GM12875 (cell line): ENCODE measurements at regions not wholly inside any gene's neighbourhood (a gene's known extent, or its start where the extent isn't known, plus 50 kb on each side); places are given as distances from the start of the nearest gene placed in this dataset.

ENCODE experiments used
- H3K4me3 ChIP-seq: one replicate; pipeline ENCODE4 v1.5.1; 2011; ENCODE audit warnings: low read depth, low read length, control low read depth
- CTCF ChIP-seq: IDR thresholded peaks from 2 replicates; pipeline ENCODE4 v1.5.1; 2011; ENCODE audit warnings: low read depth, mild to moderate bottlenecking, control low read depth, inconsistent platforms, low read length, moderate library complexity, borderline replicate concordance; ENCODE audit not compliant: insufficient read depth

GRCh38 chr15:47929138-47929803 is 191.5 kb upstream of the SLC24A5 start:
- no peak overlapping the region for H3K4me3 ChIP-seq
- TF ChIP-seq CTCF: no peak

- no peak overlapping the region for H3K4me3 ChIP-seq
- TF ChIP-seq CTCF: no peak
Measured at GRCh38 chr15:47932261-47932660, 188.5 kb upstream of the SLC24A5 start.

GRCh38 chr15:47932951-47933641 is 187.7 kb upstream of the SLC24A5 start:
- H3K4me3 ChIP-seq: no peak overlapping the region
- no peak for TF ChIP-seq CTCF

- H3K4me3 ChIP-seq: no peak overlapping the region
- TF ChIP-seq CTCF: no peak
Measured at GRCh38 chr15:47933865-47934264, 186.9 kb upstream of the SLC24A5 start.

GRCh38 chr15:47934342-47934741 is 186.4 kb upstream of the SLC24A5 start:
- H3K4me3 ChIP-seq: no peak overlapping the region
- TF ChIP-seq CTCF: no peak

- no peak overlapping the region for H3K4me3 ChIP-seq
- TF ChIP-seq CTCF: no peak
Measured at GRCh38 chr15:47937834-47938233, 183.0 kb upstream of the SLC24A5 start.
